ENCODE measurements at regions not wholly inside any gene's neighbourhood (a gene's known extent, or its start where the extent isn't known, plus 50 kb on each side); places are given as distances from the start of the nearest gene placed in this dataset.
"Not testable (repeated sequence)": the region's sequence is repeated elsewhere in the genome, so short reads cannot be mapped to it uniquely, and the experiment has no call there.

- Mint-ChIP-seq H3K27ac (no peak overlapping the region), H3K4me1 (no peaks in the 10 kb centered on the region), H3K4me3 (no peak overlapping the region), H3K27me3 (peaks cover 13% of the 10 kb centered on the region), H3K36me3 (ENCODE audit: low read depth) (no peaks in the 10 kb centered on the region), H3K9me3 (no peaks in the 10 kb centered on the region)
- DNase-seq, result no peak
- POLR2A ChIA-PET, result no interaction called here
- CTCF ChIA-PET, result interaction anchor here (1.3 kb wide), 1 partner anchor 160 kb away, joined by 3 read pairs; no protein-coding TSS in a partner anchor
Observed at GRCh38 chr1:157356601-157357000, 195.7 kb downstream of the FCRL5 start.

GRCh38 chr1:157353546-157353945 is 198.8 kb downstream of the FCRL5 start:
- Mint-ChIP-seq H3K4me3 (no peak overlapping the region), H3K4me1 (no peaks in the 10 kb centered on the region), H3K27me3 (peaks cover 14% of the 10 kb centered on the region), H3K9me3 (no peaks in the 10 kb centered on the region), H3K36me3 (ENCODE audit: low read depth) (no peaks in the 10 kb centered on the region), H3K27ac (no peak overlapping the region)
- no peak for DNase-seq
- CTCF ChIA-PET, result no interaction called here
- POLR2A ChIA-PET, result no interaction called here

- Mint-ChIP-seq H3K27ac (no peak overlapping the region), H3K27me3 (peaks cover 14% of the 10 kb centered on the region), H3K4me1 (no peaks in the 10 kb centered on the region), H3K4me3 (no peak overlapping the region), H3K36me3 (ENCODE audit: low read depth) (no peaks in the 10 kb centered on the region), H3K9me3 (no peaks in the 10 kb centered on the region)
- CTCF ChIA-PET, result no interaction called here
- POLR2A ChIA-PET, result no interaction called here
- no peak for DNase-seq
Observed at GRCh38 chr1:157352817-157353408, 199.4 kb downstream of the FCRL5 start.

- no peak overlapping the region for H3K27ac Mint-ChIP-seq
- H3K36me3 Mint-ChIP-seq (ENCODE audit: low read depth), result no peaks in the 10 kb centered on the region
- H3K4me1 Mint-ChIP-seq, result no peaks in the 10 kb centered on the region
- DNase-seq, result no peak
- ChIA-PET POLR2A (no interaction called here), CTCF (no interaction called here)
- no peaks in the 10 kb centered on the region for H3K9me3 Mint-ChIP-seq
- H3K4me3 Mint-ChIP-seq, result no peak overlapping the region
- H3K27me3 Mint-ChIP-seq, result peaks cover 14% of the 10 kb centered on the region
Observed at GRCh38 chr1:157352216-157352615, 200.1 kb downstream of the FCRL5 start.

GRCh38 chr1:157351800-157352199 is 200.5 kb downstream of the FCRL5 start:
- POLR2A ChIA-PET; DNase-seq; H3K4me3 Mint-ChIP-seq; CTCF ChIA-PET; H3K27ac Mint-ChIP-seq; H3K9me3 Mint-ChIP-seq; H3K4me1 Mint-ChIP-seq; H3K36me3 Mint-ChIP-seq (ENCODE audit: low read depth): not testable (repeated sequence)
- peaks cover 14% of the 10 kb centered on the region for H3K27me3 Mint-ChIP-seq

- CTCF ChIA-PET, result no interaction called here
- H3K27me3 Mint-ChIP-seq, result peaks cover 21% of the 10 kb centered on the region
- no peak overlapping the region for H3K27ac Mint-ChIP-seq
- no peaks in the 10 kb centered on the region for H3K36me3 Mint-ChIP-seq (ENCODE audit: low read depth)
- H3K4me1 Mint-ChIP-seq, result no peaks in the 10 kb centered on the region
- H3K4me3 Mint-ChIP-seq, result no peak overlapping the region
- no peaks in the 10 kb centered on the region for H3K9me3 Mint-ChIP-seq
- POLR2A ChIA-PET, result no interaction called here
- no peak for DNase-seq
Observed at GRCh38 chr1:157348538-157349480, 203.5 kb downstream of the FCRL5 start.

- Mint-ChIP-seq H3K4me1 (no peaks in the 10 kb centered on the region), H3K9me3 (no peaks in the 10 kb centered on the region), H3K36me3 (ENCODE audit: low read depth) (no peaks in the 10 kb centered on the region), H3K27ac (no peak overlapping the region), H3K4me3 (no peak overlapping the region), H3K27me3 (peaks cover 21% of the 10 kb centered on the region)
- ChIA-PET CTCF (no interaction called here), POLR2A (no interaction called here)
- DNase-seq, result no peak
Observed at GRCh38 chr1:157347506-157347905, 204.8 kb downstream of the FCRL5 start.

GRCh38 chr1:157337785-157338184 is 199.6 kb upstream of the ETV3 start:
- DNase-seq; H3K4me1 Mint-ChIP-seq; H3K27ac Mint-ChIP-seq; H3K9me3 Mint-ChIP-seq; POLR2A ChIA-PET; H3K4me3 Mint-ChIP-seq; H3K36me3 Mint-ChIP-seq (ENCODE audit: low read depth); CTCF ChIA-PET: not testable (repeated sequence)
- H3K27me3 Mint-ChIP-seq, result peaks cover 24% of the 10 kb centered on the region

GRCh38 chr1:157335056-157335455 is 196.9 kb upstream of the ETV3 start:
- Mint-ChIP-seq H3K9me3 (peaks cover under 1% of the 10 kb centered on the region), H3K27ac (no peak overlapping the region), H3K4me3 (no peak overlapping the region), H3K4me1 (no peaks in the 10 kb centered on the region), H3K27me3 (peaks cover 33% of the 10 kb centered on the region), H3K36me3 (ENCODE audit: low read depth) (no peaks in the 10 kb centered on the region)
- POLR2A ChIA-PET, result no interaction called here
- CTCF ChIA-PET, result no interaction called here
- DNase-seq, result no peak

GRCh38 chr1:157334041-157334440 is 195.8 kb upstream of the ETV3 start:
- H3K27me3 Mint-ChIP-seq, result peaks cover 36% of the 10 kb centered on the region
- no peaks in the 10 kb centered on the region for H3K36me3 Mint-ChIP-seq (ENCODE audit: low read depth)
- ChIA-PET CTCF (no interaction called here), POLR2A (no interaction called here)
- no peak for DNase-seq
- no peak overlapping the region for H3K4me3 Mint-ChIP-seq
- no peak overlapping the region for H3K27ac Mint-ChIP-seq
- no peaks in the 10 kb centered on the region for H3K4me1 Mint-ChIP-seq
- H3K9me3 Mint-ChIP-seq, result peaks cover 3% of the 10 kb centered on the region

- H3K4me3 Mint-ChIP-seq; H3K4me1 Mint-ChIP-seq; H3K9me3 Mint-ChIP-seq; DNase-seq; CTCF ChIA-PET; POLR2A ChIA-PET; H3K27ac Mint-ChIP-seq; H3K36me3 Mint-ChIP-seq (ENCODE audit: low read depth): not testable (repeated sequence)
- H3K27me3 Mint-ChIP-seq, result peaks cover 33% of the 10 kb centered on the region
Observed at GRCh38 chr1:157330177-157330576, 192.0 kb upstream of the ETV3 start.

GRCh38 chr1:157328120-157328519 is 189.9 kb upstream of the ETV3 start:
- POLR2A ChIA-PET, H3K4me1 Mint-ChIP-seq: not testable (repeated sequence)
- H3K27me3 Mint-ChIP-seq, result peaks cover 35% of the 10 kb centered on the region

GRCh38 chr1:157326173-157326859 is 188.1 kb upstream of the ETV3 start:
- Mint-ChIP-seq H3K27ac (no peak overlapping the region), H3K4me1 (no peaks in the 10 kb centered on the region), H3K4me3 (no peak overlapping the region), H3K36me3 (ENCODE audit: low read depth) (no peaks in the 10 kb centered on the region), H3K9me3 (peaks cover 3% of the 10 kb centered on the region), H3K27me3 (peaks cover 36% of the 10 kb centered on the region)
- POLR2A ChIA-PET, result no interaction called here
- CTCF ChIA-PET, result no interaction called here
- no peak for DNase-seq

More at GRCh38 chr1:157328120-157328519, 189.9 kb upstream of the ETV3 start:
- H3K9me3 Mint-ChIP-seq; DNase-seq; H3K36me3 Mint-ChIP-seq (ENCODE audit: low read depth); CTCF ChIA-PET; H3K4me3 Mint-ChIP-seq; H3K27ac Mint-ChIP-seq: not testable (repeated sequence)

Data from activated CD4-positive, alpha-beta memory T cell treated with anti-CD3 and anti-CD28 coated beads, Interleukin-2, amount 10 ng/mL, durations not matched to agents 7 days and 5 days (primary cell).